GM10248 (cell line): ENCODE measurements at regions not wholly inside any gene's neighbourhood (a gene's known extent, or its start where the extent isn't known, plus 50 kb on each side); places are given as distances from the start of the nearest gene placed in this dataset.

ENCODE experiments used
- CTCF ChIA-PET: fragments of 300-600 bp; sonication (Branson Sonifier 250); formaldehyde crosslinking; extraction: SDS; loops from one replicate; lab custom pipeline; 2021; ENCODE audit warnings: antibody characterized with exemption; lab: Yijun Ruan, JAX
- POLR2A ChIA-PET: fragments of 350-650 bp; sonication (Branson Sonifier 250); formaldehyde crosslinking; extraction: SDS; loops from one replicate; lab custom pipeline; 2020; ENCODE audit warnings: antibody characterized with exemption; lab: Yijun Ruan, JAX
- DNase-seq: peaks from one replicate; pipeline ENCODE4 v3.0.0; 2012; ENCODE audit errors: extremely low spot score
- CTCF ChIP-seq: IDR thresholded peaks from 2 replicates; pipeline ENCODE4 v1.5.1; 2012; ENCODE audit warnings: mild to moderate bottlenecking, low read depth; ENCODE audit errors: extremely low read depth, missing control alignments, control extremely low read depth

DNA sequence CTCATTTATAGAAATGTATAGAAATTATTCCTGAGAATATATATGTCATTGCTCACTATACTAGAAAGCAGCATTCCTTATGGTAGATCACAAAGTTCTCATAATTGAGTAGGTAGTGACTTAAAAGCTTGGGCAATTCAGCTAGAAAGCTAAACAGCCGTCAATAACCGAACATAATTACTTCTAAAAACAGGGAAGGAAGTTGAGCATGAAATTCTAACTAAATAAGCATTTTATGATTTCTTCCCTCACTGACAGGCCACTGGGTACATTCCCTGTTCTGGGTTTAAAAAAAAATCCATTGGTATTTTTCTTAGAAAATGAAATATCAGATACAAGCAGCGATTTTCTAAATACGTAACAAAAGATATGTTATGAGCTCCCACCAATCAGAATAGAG lies 91.1 kb upstream of the DAB2 start:
- ChIA-PET CTCF (interaction anchor here (1.9 kb wide), 1 partner anchor 10 kb away, joined by 4 read pairs; no protein-coding TSS in a partner anchor), POLR2A (no interaction called here)
- no peak for TF ChIP-seq CTCF
- no peak for DNase-seq

- POLR2A ChIA-PET = no interaction called here
- TF ChIP-seq CTCF = no peak
- CTCF ChIA-PET = interaction anchor here (1.1 to 2.0 kb wide), 2 partner anchors 12 to 31 kb away, joined by 3 to 4 read pairs; no protein-coding TSS in a partner anchor
- DNase-seq = no peak
Observed at GRCh38 chr5:39513236-39513635, 88.5 kb upstream of the DAB2 start.

DNA sequence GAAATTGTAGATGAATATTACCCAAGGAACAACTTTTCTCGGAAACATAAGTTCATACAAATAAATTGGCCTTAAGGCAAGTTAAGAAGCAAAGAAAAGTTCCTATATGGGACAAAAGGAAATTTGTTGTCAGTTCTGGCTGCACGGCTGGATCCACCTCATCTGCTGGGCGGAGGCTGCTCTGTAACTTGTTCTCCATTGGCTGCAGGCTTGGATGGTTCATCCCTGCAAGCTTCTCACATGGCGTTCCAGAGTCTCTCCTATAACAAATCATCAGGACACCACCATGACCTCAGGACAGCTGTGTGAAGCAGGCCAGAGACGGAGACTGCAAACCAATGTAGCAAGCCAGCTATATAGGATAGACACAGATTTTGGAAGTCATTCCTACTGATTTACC lies 81.4 kb upstream of the DAB2 start:
- no peak for TF ChIP-seq CTCF
- DNase-seq = no peak
- ChIA-PET CTCF (no interaction called here), POLR2A (no interaction called here)

DNA sequence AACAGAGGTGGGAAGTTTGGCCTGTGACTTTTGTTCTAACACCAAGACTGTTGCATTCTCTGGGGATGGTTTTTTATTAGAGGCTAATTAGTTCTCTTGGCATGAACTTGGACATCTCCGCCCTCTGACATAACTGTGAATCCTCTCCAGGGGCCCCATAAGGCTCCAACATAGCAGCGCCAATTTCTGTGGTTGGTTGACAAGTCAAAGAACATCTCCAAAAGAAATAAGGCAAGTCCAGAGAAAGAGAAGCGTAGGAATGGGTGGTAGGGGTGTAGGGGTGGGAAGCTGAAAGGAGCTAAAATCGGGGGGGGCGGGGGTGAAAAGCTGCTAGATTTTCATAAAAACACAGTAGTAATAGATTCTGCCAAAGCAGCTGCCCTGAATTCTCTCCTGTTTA lies 81.0 kb upstream of the DAB2 start:
- ChIA-PET POLR2A (no interaction called here), CTCF (interaction anchor here (1.0 kb wide), 1 partner anchor 11 kb away, joined by 3 read pairs; no protein-coding TSS in a partner anchor)
- no peak for TF ChIP-seq CTCF
- no peak for DNase-seq

- no peak for TF ChIP-seq CTCF
- ChIA-PET POLR2A (no interaction called here), CTCF (interaction anchor here (1.0 kb wide), 1 partner anchor 11 kb away, joined by 3 read pairs; no protein-coding TSS in a partner anchor)
- DNase-seq = no peak
Observed at GRCh38 chr5:39505363-39505762, 80.6 kb upstream of the DAB2 start.

DNA sequence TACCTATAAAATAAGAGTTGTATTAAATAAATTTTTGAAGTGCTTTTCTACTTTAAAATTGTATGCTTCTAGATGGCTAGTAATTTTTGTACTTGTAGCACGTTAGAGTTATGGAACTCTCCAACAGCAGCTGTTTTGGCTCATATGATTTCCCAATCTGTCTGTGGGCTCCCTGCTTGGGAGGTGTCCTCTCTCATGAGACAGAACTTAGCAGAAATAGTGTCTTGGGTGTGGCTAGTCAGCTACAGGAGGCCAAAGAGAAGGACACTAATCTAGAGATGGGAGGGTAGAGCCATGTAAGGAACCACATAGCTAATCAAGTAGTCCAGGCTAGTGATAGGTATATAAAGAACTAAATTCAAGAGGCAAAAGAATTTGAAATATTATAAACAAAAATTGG lies 78.4 kb upstream of the DAB2 start:
- ChIA-PET POLR2A (no interaction called here), CTCF (interaction anchor here (1.4 kb wide), 1 partner anchor 8 kb away, joined by 3 read pairs; no protein-coding TSS in a partner anchor)
- no peak for TF ChIP-seq CTCF
- no peak for DNase-seq

GRCh38 chr5:39502704-39503103 lies 77.9 kb upstream of the DAB2 start:
- DNase-seq = no peak
- no peak for TF ChIP-seq CTCF
- POLR2A ChIA-PET = no interaction called here
- CTCF ChIA-PET = interaction anchor here (1.4 kb wide), 1 partner anchor 8 kb away, joined by 3 read pairs; no protein-coding TSS in a partner anchor
